ENCODE measurements at regions not wholly inside any gene's neighbourhood (a gene's known extent, or its start where the extent isn't known, plus 50 kb on each side); places are given as distances from the start of the nearest gene placed in this dataset.

DNA sequence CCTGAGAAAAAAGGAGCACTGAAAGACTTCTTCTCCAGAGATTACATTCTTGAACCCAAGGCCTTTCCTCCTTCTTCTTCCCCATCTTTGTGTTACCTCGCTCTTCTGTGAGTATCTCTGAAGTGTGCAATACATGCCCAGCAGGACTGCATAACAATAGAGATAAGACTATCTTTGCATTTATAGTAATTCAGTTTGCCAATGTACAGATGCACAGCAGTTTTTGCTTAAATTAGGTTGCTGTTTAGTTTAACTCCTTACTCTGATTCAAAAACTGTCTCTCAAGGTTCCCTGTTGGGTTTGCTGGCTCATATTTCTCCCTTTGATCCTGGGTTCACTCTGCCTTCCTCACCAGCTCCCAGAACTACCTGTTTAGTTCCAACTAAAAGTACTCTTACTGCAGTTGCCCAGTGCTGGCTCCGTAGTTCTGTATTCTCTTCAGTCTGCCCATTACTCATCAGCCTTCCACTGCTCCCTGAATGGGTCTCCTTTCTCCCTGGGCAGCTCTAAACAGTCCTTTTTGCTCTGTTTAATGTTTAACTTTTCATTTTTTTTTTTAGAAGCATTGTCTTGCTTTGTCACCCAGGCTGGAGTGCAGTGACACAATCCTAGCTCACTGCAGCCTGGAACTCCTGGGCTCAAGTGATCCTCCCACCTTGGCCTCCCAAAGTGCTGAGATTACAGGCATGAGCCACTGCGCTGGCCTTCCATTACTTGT lies 180.6 kb upstream of the CAND1 start:
- TF ChIP-seq, protein P1, sequence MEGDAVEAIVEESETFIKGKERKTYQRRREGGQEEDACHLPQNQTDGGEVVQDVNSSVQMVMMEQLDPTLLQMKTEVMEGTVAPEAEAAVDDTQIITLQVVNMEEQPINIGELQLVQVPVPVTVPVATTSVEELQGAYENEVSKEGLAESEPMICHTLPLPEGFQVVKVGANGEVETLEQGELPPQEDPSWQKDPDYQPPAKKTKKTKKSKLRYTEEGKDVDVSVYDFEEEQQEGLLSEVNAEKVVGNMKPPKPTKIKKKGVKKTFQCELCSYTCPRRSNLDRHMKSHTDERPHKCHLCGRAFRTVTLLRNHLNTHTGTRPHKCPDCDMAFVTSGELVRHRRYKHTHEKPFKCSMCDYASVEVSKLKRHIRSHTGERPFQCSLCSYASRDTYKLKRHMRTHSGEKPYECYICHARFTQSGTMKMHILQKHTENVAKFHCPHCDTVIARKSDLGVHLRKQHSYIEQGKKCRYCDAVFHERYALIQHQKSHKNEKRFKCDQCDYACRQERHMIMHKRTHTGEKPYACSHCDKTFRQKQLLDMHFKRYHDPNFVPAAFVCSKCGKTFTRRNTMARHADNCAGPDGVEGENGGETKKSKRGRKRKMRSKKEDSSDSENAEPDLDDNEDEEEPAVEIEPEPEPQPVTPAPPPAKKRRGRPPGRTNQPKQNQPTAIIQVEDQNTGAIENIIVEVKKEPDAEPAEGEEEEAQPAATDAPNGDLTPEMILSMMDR (conservative IDR thresholded peaks at IDR 0.05; ENCODE audit: low read length): no peak
- TF ChIP-seq EZH2phosphoT487 (IDR thresholded peaks at IDR 0.05; ENCODE audit: borderline replicate concordance): no peak

Measured in Loucy (cell line).